Activated CD8-positive, alpha-beta T cell treated with anti-CD3 and anti-CD28 coated beads for 36 hours (primary cell): ENCODE measurements at regions not wholly inside any gene's neighbourhood (a gene's known extent, or its start where the extent isn't known, plus 50 kb on each side); places are given as distances from the start of the nearest gene placed in this dataset.

Source experiments
- ATAC-seq: fragments of 200-7000 bp; cut with Tn5 transposase; one replicate; pipeline ENCODE4 v1.10.0; 2021; ENCODE audit warnings: mild to moderate bottlenecking, moderate library complexity
- CTCF ChIA-PET: fragments of 350-600 bp; sonication (Branson Sonifier 250); formaldehyde crosslinking; loops from one replicate; lab custom pipeline; 2021; ENCODE audit warnings: antibody characterized with exemption; lab: Charles Lee
- POLR2A ChIA-PET: fragments of 350-600 bp; sonication (Branson Sonifier 250); formaldehyde crosslinking; loops from one replicate; lab custom pipeline; 2021; ENCODE audit warnings: antibody characterized with exemption; lab: Charles Lee
- DNase-seq: peaks from one replicate; pipeline ENCODE4 v3.0.0-alpha.2; 2020
- H3K27ac Mint-ChIP-seq: one replicate; pipeline ENCODE4 v1.8.0; 2021; ENCODE audit warnings: mild to moderate bottlenecking, mixed read lengths
- H3K27me3 Mint-ChIP-seq: one replicate; pipeline ENCODE4 v1.8.0; 2021; ENCODE audit warnings: mixed read lengths
- H3K36me3 Mint-ChIP-seq: one replicate; pipeline ENCODE4 v1.8.0; 2021; ENCODE audit warnings: low read depth, mixed read lengths
- H3K4me1 Mint-ChIP-seq: one replicate; pipeline ENCODE4 v1.8.0; 2021; ENCODE audit warnings: low read depth, mixed read lengths
- H3K4me3 Mint-ChIP-seq: one replicate; pipeline ENCODE4 v1.8.0; 2021; ENCODE audit warnings: mild to moderate bottlenecking, moderate library complexity, mixed read lengths
- H3K9me3 Mint-ChIP-seq: one replicate; pipeline ENCODE4 v1.8.0; 2021; ENCODE audit warnings: mixed read lengths
- intact Hi-C: fragments of 100-400 bp; cut with micrococcal nuclease; formaldehyde crosslinking; loops from one replicate; pipeline ENCODE4 v1.10.0; 2022
- TF ChIP-seq, protein P1 (sequence below): fragments of 200-600 bp; IDR thresholded peaks from one replicate; pipeline ENCODE4 v1.8.0; 2022; ENCODE audit warnings: antibody characterized with exemption, mild to moderate bottlenecking

DNA sequence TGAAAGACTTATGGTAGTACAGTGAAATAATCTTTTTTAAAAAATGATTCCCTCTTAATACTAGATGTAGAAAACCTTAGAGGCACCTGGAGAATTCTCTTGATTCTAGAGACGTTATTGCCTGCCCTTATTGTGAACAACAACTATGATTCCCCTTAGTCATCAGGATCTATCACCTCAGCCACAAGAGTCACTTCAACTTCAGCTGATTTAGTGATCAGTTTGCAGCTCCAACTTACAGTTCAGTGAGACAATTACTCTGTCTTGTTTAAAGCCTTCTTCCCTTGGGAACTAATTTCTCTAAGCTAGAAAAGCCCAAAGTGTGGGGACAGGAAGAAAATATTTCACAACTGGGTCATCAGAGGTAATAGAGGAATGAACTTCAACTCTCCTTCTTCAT is 254.3 kb upstream of the SLITRK1 start:
- ChIA-PET POLR2A (no interaction called here), CTCF (interaction anchor here (1.0 to 1.5 kb wide), 2 partner anchors 8 to 10 kb away, joined by 3 read pairs; no protein-coding TSS in a partner anchor)
- H3K27ac Mint-ChIP-seq = peak overlapping the region; percentile 87
- H3K27me3 Mint-ChIP-seq = no peaks in the 10 kb centered on the region
- H3K9me3 Mint-ChIP-seq = peaks cover 2% of the 10 kb centered on the region
- ATAC-seq (peak; percentile 53), DNase-seq (no peak)
- peaks cover 18% of the 10 kb centered on the region for H3K4me1 Mint-ChIP-seq
- intact Hi-C loops = no loop called here
- H3K36me3 Mint-ChIP-seq = no peaks in the 10 kb centered on the region
- TF ChIP-seq, protein P1, sequence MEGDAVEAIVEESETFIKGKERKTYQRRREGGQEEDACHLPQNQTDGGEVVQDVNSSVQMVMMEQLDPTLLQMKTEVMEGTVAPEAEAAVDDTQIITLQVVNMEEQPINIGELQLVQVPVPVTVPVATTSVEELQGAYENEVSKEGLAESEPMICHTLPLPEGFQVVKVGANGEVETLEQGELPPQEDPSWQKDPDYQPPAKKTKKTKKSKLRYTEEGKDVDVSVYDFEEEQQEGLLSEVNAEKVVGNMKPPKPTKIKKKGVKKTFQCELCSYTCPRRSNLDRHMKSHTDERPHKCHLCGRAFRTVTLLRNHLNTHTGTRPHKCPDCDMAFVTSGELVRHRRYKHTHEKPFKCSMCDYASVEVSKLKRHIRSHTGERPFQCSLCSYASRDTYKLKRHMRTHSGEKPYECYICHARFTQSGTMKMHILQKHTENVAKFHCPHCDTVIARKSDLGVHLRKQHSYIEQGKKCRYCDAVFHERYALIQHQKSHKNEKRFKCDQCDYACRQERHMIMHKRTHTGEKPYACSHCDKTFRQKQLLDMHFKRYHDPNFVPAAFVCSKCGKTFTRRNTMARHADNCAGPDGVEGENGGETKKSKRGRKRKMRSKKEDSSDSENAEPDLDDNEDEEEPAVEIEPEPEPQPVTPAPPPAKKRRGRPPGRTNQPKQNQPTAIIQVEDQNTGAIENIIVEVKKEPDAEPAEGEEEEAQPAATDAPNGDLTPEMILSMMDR = no peak
- peak overlapping the region; percentile 28 for H3K4me3 Mint-ChIP-seq

DNA sequence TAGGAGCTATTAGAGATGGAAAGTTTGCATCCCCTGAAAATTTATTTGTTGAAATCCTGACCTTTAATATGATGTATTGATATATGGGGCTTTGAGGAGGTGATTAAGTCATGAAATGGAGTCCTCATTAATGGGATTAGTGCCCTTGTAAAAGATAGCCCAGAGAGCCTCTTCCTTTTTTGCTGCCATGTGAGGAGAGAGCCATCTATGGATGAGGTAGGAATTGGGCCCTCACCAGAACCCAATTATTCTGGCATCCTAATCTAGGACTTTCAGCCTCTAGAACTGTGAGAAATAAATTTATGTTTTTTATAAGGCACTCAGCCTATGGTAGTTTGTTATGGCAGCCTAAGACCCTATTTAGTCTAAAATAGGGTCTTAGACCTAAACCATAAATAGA is 250.2 kb upstream of the SLITRK1 start:
- H3K27me3 Mint-ChIP-seq = no peaks in the 10 kb centered on the region
- H3K9me3 Mint-ChIP-seq = peaks cover 2% of the 10 kb centered on the region
- intact Hi-C loops = no loop called here
- CTCF ChIA-PET = no interaction called here
- no peak overlapping the region for H3K4me3 Mint-ChIP-seq
- H3K36me3 Mint-ChIP-seq = no peaks in the 10 kb centered on the region
- ATAC-seq = no peak
- DNase-seq = no peak
- POLR2A ChIA-PET = no interaction called here
- TF ChIP-seq, protein P1 = no peak
- peaks cover 16% of the 10 kb centered on the region for H3K4me1 Mint-ChIP-seq
- no peak overlapping the region for H3K27ac Mint-ChIP-seq

DNA sequence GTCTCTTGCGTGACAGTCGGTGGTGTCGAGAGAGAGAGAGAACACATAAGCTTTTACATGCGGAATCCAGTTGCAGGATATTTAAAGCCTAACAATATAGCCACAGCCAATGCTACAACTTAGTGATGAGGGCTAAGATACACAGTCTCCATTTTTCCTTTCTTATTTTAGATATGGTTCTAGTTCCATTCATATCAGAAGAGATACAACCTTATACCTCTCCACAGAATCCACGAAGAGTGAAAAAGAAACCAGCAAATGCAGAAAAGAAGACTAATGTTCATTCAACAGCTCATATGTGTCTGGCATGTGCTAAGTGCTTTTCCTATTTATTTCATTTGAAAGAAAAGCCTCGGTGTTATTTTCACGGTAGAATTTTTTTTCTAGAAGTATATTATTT is 249.0 kb upstream of the SLITRK1 start:
- H3K4me1 Mint-ChIP-seq = peaks cover 4% of the 10 kb centered on the region
- TF ChIP-seq, protein P1 = no peak
- POLR2A ChIA-PET = no interaction called here
- CTCF ChIA-PET = no interaction called here
- intact Hi-C loops = no loop called here
- no peaks in the 10 kb centered on the region for H3K27me3 Mint-ChIP-seq
- H3K9me3 Mint-ChIP-seq = peaks cover 2% of the 10 kb centered on the region
- no peak overlapping the region for H3K4me3 Mint-ChIP-seq
- H3K27ac Mint-ChIP-seq = no peak overlapping the region
- no peaks in the 10 kb centered on the region for H3K36me3 Mint-ChIP-seq
- DNase-seq = no peak
- ATAC-seq = no peak

DNA sequence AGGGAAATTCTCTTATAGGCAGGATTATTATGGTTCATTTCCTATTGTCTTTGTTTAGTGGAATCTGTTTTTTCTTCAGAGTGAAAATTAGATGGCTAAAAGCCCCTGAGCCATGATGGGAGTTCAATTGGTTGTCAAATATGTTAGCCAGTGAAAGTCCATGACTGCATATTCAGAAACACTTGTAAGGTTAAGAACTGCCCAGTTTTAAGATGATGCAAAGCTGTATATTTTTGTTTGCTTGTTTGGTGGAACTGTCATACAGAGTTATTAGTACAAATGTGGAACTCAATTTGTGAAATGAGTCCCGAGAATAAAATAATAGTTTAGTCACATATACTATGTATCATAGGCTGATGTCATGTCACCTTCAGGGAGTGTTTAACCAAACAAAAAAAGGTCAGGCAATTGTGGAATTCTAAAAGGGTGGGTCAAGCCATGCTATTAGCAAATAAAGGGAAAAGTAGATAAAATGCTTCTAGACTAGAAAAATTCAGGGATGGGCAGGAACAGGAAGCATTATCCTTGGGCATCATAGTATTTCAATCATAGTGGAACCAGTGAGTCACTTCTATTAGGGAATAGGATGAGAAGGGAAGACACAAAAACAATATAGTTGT is 248.3 kb upstream of the SLITRK1 start:
- CTCF ChIA-PET = no interaction called here
- H3K36me3 Mint-ChIP-seq = no peaks in the 10 kb centered on the region
- peaks cover 2% of the 10 kb centered on the region for H3K9me3 Mint-ChIP-seq
- H3K27ac Mint-ChIP-seq = no peak overlapping the region
- ATAC-seq (no peak), DNase-seq (no peak)
- no peak overlapping the region for H3K4me3 Mint-ChIP-seq
- H3K4me1 Mint-ChIP-seq = no peaks in the 10 kb centered on the region
- H3K27me3 Mint-ChIP-seq = no peaks in the 10 kb centered on the region
- intact Hi-C loops = no loop called here
- POLR2A ChIA-PET = no interaction called here
- TF ChIP-seq, protein P1 = no peak

DNA sequence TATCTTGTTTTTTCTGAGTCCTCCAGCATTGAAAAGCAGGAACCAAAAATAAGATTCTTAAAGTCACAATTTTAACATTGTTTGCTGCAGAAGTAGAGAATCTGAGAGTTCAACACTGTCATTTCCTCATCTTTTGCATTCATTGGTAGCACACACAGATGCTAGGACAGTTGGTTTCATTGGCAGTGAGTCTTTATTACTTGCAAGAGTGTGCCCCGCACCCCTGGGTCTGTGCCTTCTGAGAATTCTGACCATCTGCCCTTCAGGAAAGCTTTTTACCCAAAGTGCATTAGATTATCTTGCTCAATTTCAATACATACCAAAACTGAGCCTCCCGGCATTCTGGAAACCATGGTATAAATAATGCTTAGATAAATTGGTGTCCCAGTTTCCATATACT is 247.7 kb upstream of the SLITRK1 start:
- intact Hi-C loops = no loop called here
- ChIA-PET POLR2A (no interaction called here), CTCF (no interaction called here)
- ATAC-seq (no peak), DNase-seq (no peak)
- Mint-ChIP-seq H3K36me3 (no peaks in the 10 kb centered on the region), H3K27me3 (no peaks in the 10 kb centered on the region), H3K9me3 (peaks cover 2% of the 10 kb centered on the region), H3K4me1 (no peaks in the 10 kb centered on the region), H3K27ac (no peak overlapping the region), H3K4me3 (no peak overlapping the region)
- TF ChIP-seq, protein P1 = no peak
